GM18867 (cell line): ENCODE measurements at regions not wholly inside any gene's neighbourhood (a gene's known extent, or its start where the extent isn't known, plus 50 kb on each side); places are given as distances from the start of the nearest gene placed in this dataset.
"Not testable (repeated sequence)": the region's sequence is repeated elsewhere in the genome, so short reads cannot be mapped to it uniquely, and the experiment has no call there.

ENCODE experiments used
- ATAC-seq: cut with Tn5 transposase; IDR thresholded peaks from one replicate; pipeline ENCODE4 v1.9.1; 2021; ENCODE audit warnings: mild to moderate bottlenecking, moderate library complexity; ENCODE audit not compliant: unreplicated experiment

DNA sequence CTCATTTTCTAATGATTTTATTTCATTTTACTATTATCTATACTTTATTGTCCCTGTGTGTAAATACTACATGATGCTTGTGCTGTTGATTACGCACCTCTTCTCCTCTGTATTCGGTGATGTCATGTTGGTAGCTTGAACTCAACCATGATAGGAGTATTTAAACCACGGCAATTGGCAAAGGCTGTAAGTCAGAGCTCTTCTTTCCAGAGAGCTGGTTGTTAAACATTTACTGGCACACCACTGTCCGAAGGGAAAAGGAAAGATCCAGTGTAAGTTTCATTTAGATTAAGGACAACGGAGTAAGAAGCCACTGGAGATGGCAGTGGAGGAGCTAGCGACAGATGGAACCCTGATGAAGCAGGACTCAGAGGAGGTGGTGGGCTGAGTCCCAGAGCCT, 93.4 kb upstream of the KCNE2 start:
- ATAC-seq, result no peak

DNA sequence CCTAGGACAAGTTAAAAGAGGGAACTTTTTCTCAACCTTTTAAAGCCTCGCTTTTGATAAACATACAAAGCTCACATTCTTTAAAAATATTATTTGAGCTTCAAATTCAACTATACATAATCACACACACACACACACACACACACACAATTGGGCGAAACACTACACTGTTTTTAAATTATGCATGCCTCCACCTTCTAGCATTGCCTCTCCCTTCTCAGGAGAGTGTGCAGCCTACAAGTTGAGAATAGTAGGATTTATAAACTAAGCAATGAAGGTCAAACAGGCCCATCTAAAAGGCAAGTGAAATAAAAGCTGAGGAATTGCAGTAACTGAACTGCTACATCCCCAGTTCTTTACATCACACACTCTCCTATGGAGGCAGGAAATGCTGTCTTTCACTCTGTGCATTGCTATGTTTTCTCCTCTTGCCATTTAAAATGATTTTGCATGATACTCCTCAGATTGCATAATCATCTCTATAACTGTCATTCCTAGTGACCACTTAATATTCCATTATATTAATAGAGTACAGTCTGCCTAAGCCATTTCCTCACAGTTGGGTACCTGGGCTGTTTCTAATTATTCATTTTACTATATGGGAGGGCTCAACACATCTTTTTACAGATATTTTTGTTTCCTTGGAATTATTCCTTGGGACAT, 92.5 kb upstream of the KCNE2 start:
- ATAC-seq, result no peak

GRCh38 chr21:34272321-34272720, 91.5 kb upstream of the KCNE2 start:
- ATAC-seq, result no peak

GRCh38 chr21:34274001-34274400, 89.8 kb upstream of the KCNE2 start:
- no peak for ATAC-seq

DNA sequence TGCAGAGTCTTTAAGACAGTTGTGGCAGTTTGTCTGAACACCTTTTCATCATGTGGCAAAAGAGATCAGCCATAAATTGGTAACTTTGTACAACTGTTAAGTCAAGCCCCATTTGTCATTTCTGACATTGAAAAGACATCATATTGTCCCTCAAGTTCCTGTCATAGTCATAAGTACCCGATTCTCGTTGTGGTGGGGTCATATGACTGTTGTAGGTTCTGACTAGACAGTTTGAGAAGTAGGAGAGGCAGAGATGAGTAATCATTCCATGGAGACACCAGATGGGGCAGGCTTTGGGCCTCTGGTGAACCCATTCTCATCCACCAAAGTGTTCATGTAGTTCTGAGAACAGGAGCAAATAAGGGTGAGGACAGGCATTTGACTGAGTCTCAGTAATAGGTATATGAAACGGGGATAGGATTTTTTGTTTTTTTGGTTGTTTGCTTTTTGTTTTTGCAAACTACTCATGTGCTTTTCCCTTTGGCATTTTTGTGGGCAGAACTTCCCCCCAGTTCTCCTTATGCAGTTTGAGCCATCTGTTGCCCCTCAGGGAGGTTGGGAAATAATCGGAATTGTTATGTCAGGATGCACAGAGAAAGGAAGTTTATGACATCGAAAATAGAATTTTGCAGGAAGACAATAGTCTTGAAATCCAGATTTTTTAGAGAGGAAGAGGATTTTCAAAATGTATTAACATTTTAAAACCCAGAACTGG, 86.9 kb upstream of the KCNE2 start:
- no peak for ATAC-seq

- ATAC-seq, result no peak
Observed at GRCh38 chr21:34278451-34278850, 85.4 kb upstream of the KCNE2 start.

DNA sequence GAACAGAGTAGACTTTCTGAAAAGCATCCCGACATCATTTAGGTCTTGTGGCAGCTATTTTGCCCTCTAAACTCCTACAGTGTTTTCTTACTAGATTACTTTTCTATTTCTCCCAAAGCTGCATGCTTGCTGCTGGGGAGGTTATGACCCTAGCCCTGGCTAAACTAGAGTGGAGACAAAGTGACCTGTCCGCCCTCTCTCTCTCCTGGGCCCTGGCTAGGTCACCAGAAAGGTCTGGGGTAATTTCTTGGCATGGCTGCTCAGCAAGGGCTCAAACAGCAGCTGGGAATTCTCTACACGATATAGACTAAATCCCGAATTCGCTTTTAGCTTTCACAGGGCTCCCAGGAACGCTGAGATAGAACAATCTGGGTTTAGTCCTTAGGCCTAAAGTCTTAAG, 84.5 kb upstream of the KCNE2 start:
- no peak for ATAC-seq

- no peak for ATAC-seq
Observed at GRCh38 chr21:34279883-34280282, 83.9 kb upstream of the KCNE2 start.

- no peak for ATAC-seq
Observed at GRCh38 chr21:34280389-34280795, 83.4 kb upstream of the KCNE2 start.

GRCh38 chr21:34280959-34281358, 82.8 kb upstream of the KCNE2 start:
- no peak for ATAC-seq

GRCh38 chr21:34282223-34282622, 81.6 kb upstream of the KCNE2 start:
- ATAC-seq, result no peak

GRCh38 chr21:34284666-34285065, 79.1 kb upstream of the KCNE2 start:
- no peak for ATAC-seq

DNA sequence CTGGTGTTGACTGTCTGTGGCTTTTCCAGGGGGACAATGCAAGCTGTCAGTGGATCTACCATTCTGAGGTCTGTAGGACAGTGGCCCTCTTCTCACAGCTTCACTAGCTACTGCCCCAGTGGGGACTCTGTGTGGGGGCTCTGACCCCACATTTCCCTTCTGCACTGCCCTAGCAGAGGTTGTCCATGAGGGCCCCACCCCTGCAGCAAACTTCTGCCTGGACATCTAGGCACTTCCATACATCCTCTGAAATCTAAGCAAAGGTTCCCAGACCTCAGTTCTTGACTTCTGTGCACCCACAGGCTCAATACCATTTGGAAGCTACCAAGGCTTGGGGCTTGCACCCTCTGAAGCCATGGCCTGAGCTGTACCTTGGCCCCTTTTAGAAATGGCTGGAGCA, 75.8 kb upstream of the KCNE2 start:
- not testable (repeated sequence) for ATAC-seq

- no peak for ATAC-seq
Observed at GRCh38 chr21:34289856-34290255, 74.0 kb upstream of the KCNE2 start.

- no peak for ATAC-seq
Observed at GRCh38 chr21:34296878-34297277, 66.9 kb upstream of the KCNE2 start.

GRCh38 chr21:34298534-34299167, 65.2 kb upstream of the KCNE2 start:
- ATAC-seq, result no peak

DNA sequence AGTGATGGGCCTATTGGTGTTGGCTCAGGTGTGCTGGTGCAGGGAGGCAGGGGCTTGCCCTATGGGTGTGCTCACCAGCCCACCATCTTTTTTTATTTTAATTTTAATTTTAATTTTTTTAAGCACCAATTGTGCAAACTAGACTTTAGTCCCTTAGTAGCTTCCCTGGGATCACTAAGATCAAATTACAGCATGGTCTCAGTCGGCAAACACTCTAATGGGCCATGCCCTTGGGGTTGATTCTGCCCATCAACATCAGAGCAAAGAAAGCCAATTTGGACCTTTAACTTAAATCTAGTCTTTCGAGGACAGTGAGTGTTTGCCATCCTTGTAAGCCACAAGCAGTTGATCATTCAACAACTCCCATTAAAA, 64.7 kb upstream of the KCNE2 start:
- no peak for ATAC-seq

GRCh38 chr21:34302521-34302920, 61.3 kb upstream of the KCNE2 start:
- ATAC-seq, result no peak

DNA sequence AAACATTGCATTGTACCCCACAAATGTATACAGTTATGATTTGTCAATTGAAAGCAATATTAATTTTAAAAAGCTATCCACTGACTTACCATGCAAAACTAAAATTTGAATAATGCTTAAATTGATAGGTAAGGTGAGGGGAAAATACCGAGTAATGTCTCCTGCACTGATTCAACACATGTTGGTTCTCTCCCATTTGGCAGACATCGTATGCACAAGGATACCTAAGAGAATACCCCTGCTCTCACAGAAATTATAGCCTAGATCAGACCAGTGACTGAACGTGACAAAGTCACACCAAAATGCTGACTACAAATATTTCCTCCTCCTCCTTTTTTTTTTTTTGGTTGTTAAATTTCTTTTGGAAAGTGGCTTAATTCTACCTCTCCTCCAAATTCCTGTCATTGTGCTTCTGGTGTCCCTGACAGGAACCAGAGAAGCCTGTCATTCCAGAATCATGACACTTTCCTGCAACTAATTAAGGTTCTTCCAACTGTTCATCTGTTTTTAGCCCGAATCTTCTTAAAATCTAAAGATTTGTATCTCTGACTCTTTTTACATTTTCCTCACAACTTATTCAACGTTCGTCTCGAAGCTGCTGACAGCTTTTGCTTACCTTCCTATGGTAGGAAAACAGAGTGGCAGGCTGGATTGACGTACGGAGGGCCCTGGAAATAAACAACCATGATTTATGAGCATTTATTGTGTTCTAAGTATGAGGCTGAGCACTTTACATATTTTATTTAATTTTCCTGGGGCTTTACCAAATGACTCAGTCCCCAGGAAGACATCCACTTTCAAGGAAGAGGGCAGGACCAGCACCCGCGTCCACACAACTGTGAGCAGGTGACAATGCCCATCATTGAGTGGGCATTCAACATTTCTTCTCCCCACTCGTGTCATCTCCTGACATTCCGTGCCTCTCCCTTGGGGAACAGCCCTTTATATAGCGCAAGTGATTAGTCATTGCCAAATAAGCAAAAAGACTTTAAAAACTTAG, 57.9 kb upstream of the KCNE2 start:
- no peak for ATAC-seq

DNA sequence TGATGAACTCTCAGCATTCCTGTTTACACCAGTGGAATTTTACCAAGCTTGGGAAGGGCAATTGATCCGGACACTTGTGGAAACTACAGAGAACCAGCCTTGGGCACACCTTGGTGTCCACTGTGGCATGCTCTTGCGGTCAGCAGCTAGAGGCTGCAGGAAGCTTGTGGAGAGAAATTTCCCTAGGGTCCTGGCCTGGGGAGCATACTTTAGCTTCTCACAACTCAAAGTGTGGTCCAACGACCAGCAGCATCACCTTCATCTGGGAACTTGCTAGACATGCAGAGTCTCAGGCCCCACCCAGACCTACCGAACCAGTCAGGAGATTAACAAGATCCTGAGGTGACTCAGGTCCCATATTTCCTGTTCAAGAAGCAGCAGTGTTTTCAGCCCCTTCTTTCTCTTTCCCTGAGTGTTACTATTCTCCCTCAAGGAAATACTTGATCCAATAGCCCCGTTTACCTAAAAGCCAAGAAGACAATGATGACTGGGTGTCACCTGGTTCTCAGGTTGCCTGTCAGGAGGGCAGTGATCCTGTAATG, 55.7 kb upstream of the KCNE2 start:
- no peak for ATAC-seq
